ENCODE measurements at regions not wholly inside any gene's neighbourhood (a gene's known extent, or its start where the extent isn't known, plus 50 kb on each side); places are given as distances from the start of the nearest gene placed in this dataset.

DNA sequence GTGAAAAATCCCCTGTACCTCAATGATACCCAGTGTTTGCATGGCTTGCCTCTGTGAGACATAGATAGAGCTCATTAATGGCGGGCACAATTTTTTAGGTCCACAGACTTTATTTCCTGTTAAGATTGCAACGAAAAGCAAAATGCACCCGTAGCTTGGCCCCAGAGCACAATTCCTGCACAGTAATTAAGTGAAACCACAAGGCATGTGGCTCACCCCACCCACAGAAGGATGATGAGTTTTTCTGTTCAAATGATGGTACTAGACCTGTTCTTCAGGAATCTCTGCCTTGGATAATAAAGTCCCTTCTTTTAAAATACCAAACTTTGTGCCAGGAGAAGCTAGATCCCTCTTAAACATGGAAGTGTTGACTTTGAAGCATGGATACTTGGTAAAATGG, 738.1 kb downstream of the QKI start:
- DNase-seq (ENCODE audit: low read depth) = no peak

- no peak for DNase-seq (ENCODE audit: low read depth)
Observed at GRCh38 chr6:164151161-164152120, 736.9 kb downstream of the QKI start.

- DNase-seq (ENCODE audit: low read depth) = no peak
Observed at GRCh38 chr6:164150232-164150631, 735.7 kb downstream of the QKI start.

GRCh38 chr6:164148788-164149187, 734.3 kb downstream of the QKI start:
- DNase-seq (ENCODE audit: low read depth) = no peak

DNA sequence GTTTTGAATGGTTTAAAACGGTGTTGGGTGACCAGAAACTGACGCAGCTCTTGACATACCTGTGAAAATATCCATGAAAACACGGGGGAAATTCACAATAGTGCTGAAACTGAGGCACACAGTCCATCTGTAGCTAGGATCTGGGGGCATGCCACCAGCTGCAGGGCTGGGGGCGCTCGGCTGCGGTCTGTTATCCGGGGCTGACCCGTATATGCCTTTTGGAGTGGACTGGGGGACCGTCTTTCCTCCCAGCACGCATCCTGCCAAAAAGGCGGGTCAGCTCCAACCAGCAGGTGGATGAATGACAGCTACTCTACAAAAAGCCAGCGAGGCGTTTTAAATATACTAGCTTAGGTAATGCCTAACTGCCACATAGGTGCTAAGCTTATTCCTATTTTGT, 729.8 kb downstream of the QKI start:
- DNase-seq (ENCODE audit: low read depth) = no peak

- DNase-seq (ENCODE audit: low read depth) = no peak
Observed at GRCh38 chr6:164142322-164142721, 727.8 kb downstream of the QKI start.

GRCh38 chr6:164135511-164136132, 721.1 kb downstream of the QKI start:
- DNase-seq (ENCODE audit: low read depth) = no peak

- no peak for DNase-seq (ENCODE audit: low read depth)
Observed at GRCh38 chr6:164133095-164133494, 718.6 kb downstream of the QKI start.

- DNase-seq (ENCODE audit: low read depth) = no peak
Observed at GRCh38 chr6:164130585-164130984, 716.1 kb downstream of the QKI start.

- DNase-seq (ENCODE audit: low read depth) = no peak
Observed at GRCh38 chr6:164130151-164130550, 715.6 kb downstream of the QKI start.

DNA sequence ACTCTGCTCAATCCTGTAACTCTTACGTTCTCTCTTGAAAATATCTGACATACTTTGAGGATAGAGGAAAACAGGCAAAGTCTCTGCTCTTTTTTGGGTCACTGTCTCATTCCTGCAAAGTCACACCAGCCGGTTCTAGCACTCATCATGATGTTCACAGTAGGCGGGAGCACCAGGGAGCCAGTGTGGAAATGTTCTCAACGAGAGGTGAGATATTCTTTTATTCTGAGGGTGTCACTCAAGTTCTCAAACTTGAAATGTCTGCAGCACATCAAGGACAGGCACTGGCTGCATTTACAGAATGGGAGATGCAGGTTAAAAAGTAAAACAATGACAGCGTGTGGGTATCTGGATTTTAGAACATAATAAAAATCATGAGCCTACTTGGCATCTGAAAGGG, 714.7 kb downstream of the QKI start:
- no peak for DNase-seq (ENCODE audit: low read depth)

- DNase-seq (ENCODE audit: low read depth) = no peak
Observed at GRCh38 chr6:164128101-164128500, 713.6 kb downstream of the QKI start.

- DNase-seq (ENCODE audit: low read depth) = no peak
Observed at GRCh38 chr6:164124986-164125385, 710.5 kb downstream of the QKI start.

DNA sequence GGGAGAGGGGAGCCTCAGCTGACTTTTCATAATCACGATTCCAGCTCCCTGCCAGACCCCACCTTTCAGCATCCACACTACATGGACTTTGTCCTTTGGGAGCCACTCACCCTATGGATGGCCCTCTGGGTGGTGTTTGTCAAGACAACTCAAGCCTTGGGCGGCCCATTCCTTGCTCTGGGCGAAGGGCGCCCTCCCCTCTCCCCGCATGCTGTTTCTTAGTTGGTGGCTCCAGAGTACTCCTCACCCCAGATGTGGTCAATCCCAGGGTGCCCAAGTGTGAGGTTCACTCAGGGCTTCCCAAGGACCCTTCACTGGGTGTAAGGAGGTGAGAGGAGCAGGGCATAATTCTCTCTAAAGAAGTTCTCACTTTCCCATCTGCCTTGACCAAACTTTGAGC, 710.0 kb downstream of the QKI start:
- no peak for DNase-seq (ENCODE audit: low read depth)

GRCh38 chr6:164122109-164122508, 707.6 kb downstream of the QKI start:
- DNase-seq (ENCODE audit: low read depth) = no peak

DNA sequence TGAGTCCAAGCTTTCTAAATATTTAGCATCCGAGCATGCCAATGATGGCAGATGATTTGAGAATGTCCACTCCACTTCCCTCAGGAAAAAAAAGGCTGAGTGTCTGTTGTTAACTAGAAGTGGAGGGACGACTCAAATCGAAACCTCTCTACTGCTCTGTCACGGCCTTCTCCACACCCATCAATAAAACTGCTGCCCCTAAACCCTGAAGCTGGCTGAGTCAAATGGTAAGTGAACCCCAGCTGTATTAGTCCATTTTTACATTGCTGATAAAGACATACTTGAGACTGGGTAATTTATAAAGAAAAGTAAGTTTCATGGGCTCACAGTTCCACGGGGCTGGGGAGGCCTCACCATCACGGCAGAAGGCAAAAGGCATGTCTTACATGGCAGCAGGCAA, 707.0 kb downstream of the QKI start:
- no peak for DNase-seq (ENCODE audit: low read depth)

GRCh38 chr6:164114651-164115050, 700.1 kb downstream of the QKI start:
- DNase-seq (ENCODE audit: low read depth) = no peak

- DNase-seq (ENCODE audit: low read depth) = no peak
Observed at GRCh38 chr6:164114051-164114450, 699.5 kb downstream of the QKI start.

GRCh38 chr6:164113637-164114036, 699.1 kb downstream of the QKI start:
- DNase-seq (ENCODE audit: low read depth) = no peak

- DNase-seq (ENCODE audit: low read depth) = no peak
Observed at GRCh38 chr6:164109770-164110140, 695.2 kb downstream of the QKI start.

DNA sequence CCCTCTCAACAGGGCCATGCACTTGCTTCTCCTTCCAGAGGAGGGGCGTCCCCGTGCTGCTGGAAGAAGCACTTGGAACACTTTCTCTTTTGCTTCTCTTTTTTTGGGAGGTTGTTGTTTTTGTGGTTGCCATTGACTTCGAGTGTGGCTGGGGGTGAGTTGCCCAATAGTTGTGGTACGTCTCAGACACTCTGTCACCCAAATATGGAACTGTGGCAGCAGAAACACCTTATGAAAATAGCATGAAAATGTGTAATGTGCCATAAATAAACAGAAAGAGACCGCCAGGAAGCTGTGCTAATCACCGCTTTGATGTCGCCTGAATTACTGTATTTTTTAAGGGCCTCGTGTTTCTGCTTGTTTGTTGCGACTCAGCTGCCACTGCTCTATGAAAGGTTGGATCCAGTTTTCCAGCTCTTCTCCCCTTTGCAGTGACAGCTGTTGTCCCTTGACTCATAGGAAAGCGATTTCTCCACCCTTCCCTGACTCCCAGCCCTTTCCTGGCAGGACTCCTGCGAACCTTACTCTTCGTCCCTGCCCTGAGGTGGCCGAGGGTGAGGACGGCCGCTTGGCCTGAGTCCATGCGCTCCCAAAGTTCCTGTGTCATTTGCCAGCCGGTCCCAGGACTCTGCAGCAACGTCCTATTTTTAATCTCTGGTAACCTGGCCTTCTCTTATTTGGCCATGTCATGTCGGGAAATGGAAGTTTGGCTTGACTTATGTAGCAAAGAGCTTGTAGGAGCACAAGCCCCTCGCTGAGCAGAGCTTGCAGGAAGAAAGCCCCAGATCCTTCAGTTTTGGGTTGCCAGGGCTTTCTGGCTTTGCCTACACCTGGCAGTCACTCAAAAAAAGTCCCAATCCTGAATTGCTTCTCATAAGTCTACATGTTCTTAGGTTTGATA, 694.6 kb downstream of the QKI start:
- DNase-seq (ENCODE audit: low read depth) = no peak

DNA sequence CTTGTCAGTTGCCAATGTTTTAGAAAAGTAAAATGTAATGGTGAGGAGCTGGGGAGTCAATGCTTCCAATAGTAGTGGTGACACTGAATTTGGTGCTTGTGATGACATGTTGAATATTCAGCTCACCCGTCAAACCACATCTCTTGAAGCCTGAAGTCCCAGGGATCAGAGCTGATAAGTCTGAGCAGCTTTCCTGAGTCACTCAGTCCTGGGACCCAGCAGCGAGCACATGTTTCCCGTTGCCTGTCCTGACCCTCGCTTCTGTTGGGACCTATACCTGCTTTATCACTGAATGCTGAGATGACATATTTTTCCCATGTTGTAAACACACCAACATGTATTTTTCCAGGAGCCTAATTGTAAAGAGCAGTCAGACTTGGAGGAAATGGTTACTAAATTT, 693.6 kb downstream of the QKI start:
- no peak for DNase-seq (ENCODE audit: low read depth)

Measured in activated T-cell treated with anti-CD3 and anti-CD28 coated beads for 24 hours (primary cell).